Keratinocyte (primary cell): ENCODE measurements at regions not wholly inside any gene's neighbourhood (a gene's known extent, or its start where the extent isn't known, plus 50 kb on each side); places are given as distances from the start of the nearest gene placed in this dataset.

Source experiments
- DNase-seq: peaks from one replicate; pipeline ENCODE4 v3.0.0-alpha.2; 2011; ENCODE audit warnings: low read depth, missing footprints, low spot score
- FAIRE-seq: peaks from 2 replicates; lab custom pipeline; 2011; peaks lifted over from hg19 to GRCh38; lab: Jason Lieb, UNC
- H2AFZ ChIP-seq: 2 replicates; pipeline ENCODE4 v1.6.0; 2012; ENCODE audit warnings: low read length, control low read depth, inconsistent platforms; ENCODE audit not compliant: control insufficient read depth
- H3K27ac ChIP-seq: 2 replicates; pipeline ENCODE4 v1.5.1; 2011; ENCODE audit warnings: low read length; ENCODE audit not compliant: control insufficient read depth, insufficient read depth
- H3K27me3 ChIP-seq: 3 replicates; pipeline ENCODE4 v1.6.0; 2011; ENCODE audit warnings: low read length; ENCODE audit not compliant: control insufficient read depth, insufficient read depth; ENCODE audit errors: extremely low read depth
- H3K36me3 ChIP-seq, 2 experiments: 2 replicates in 1 of 2; 3 replicates in 1 of 2; pipeline ENCODE4 v1.5.1; 2011; ENCODE audit warnings: low read length in 2 of 2, mild to moderate bottlenecking in 1 of 2; ENCODE audit not compliant: control insufficient read depth in 2 of 2, insufficient read depth in 2 of 2; ENCODE audit errors: extremely low read depth in 1 of 2
- H3K4me1 ChIP-seq: 3 replicates; pipeline ENCODE4 v1.5.1; 2011; ENCODE audit warnings: low read length; ENCODE audit not compliant: control insufficient read depth, insufficient read depth; ENCODE audit errors: extremely low read depth
- H3K4me2 ChIP-seq: 3 replicates; pipeline ENCODE4 v1.6.0; 2011; ENCODE audit warnings: low read depth, low read length; ENCODE audit not compliant: control insufficient read depth, insufficient read depth; ENCODE audit errors: extremely low read depth
- H3K4me3 ChIP-seq, 3 experiments: fragments of 200-600 bp in 1 of 3; sonication (generic) in 1 of 3; 2 replicates in 2 of 3; 3 replicates in 1 of 3; pipeline ENCODE4 v1.5.1; 2011 to 2016; ENCODE audit warnings: low read length in 3 of 3, mild to moderate bottlenecking in 3 of 3, control low read depth in 2 of 3, inconsistent platforms in 1 of 3, low read depth in 1 of 3, mixed read lengths in 1 of 3, mixed run types in 1 of 3, moderate library complexity in 1 of 3; ENCODE audit not compliant: control insufficient read depth in 2 of 3, insufficient read depth in 2 of 3; ENCODE audit errors: extremely low read depth in 1 of 3
- H3K79me2 ChIP-seq: 2 replicates; pipeline ENCODE4 v1.6.0; 2012; ENCODE audit warnings: low read length; ENCODE audit not compliant: control insufficient read depth, insufficient read depth
- H3K9ac ChIP-seq: 3 replicates; pipeline ENCODE4 v1.6.0; 2011; ENCODE audit warnings: low read length; ENCODE audit not compliant: control insufficient read depth, insufficient read depth; ENCODE audit errors: extremely low read depth
- H3K9me1 ChIP-seq: 3 replicates; pipeline ENCODE4 v1.6.0; 2011; ENCODE audit warnings: low read length; ENCODE audit not compliant: control insufficient read depth, insufficient read depth; ENCODE audit errors: extremely low read depth
- H3K9me3 ChIP-seq: 2 replicates; pipeline ENCODE4 v1.5.1; 2012; ENCODE audit warnings: low read depth, low read length; ENCODE audit not compliant: control insufficient read depth
- H4K20me1 ChIP-seq: 3 replicates; pipeline ENCODE4 v1.6.0; 2011; ENCODE audit warnings: low read length; ENCODE audit not compliant: control insufficient read depth, insufficient read depth; ENCODE audit errors: extremely low read depth
- EZH2 ChIP-seq: IDR thresholded peaks from one replicate; pipeline ENCODE4 v1.6.1; 2012; ENCODE audit warnings: inconsistent platforms, mild to moderate bottlenecking, low read length, moderate library complexity
- dilution Hi-C: fragments of 300-500 bp; cut with MboI; formaldehyde crosslinking; loops from one replicate; pipeline ENCODE4 v1.7.0; 2020; ENCODE audit warnings: low sequenced_read_pairs; ENCODE audit not compliant: extremely low pct_ligation_motif_present
- TF ChIP-seq, protein P1 (sequence below), 3 experiments: IDR thresholded peaks in 1 of 3; conservative IDR thresholded peaks in 1 of 3; optimal IDR thresholded peaks in 1 of 3; 2 replicates in 2 of 3; 3 replicates in 1 of 3; pipeline versions ENCODE3 to v1.5.1; 2011; ENCODE audit warnings: low read length in 3 of 3, mild to moderate bottlenecking in 3 of 3, moderate library complexity in 2 of 3, control low read depth in 1 of 3, inconsistent platforms in 1 of 3; ENCODE audit not compliant: insufficient read depth in 2 of 3; ENCODE audit errors: extremely low read depth in 1 of 3

DNA sequence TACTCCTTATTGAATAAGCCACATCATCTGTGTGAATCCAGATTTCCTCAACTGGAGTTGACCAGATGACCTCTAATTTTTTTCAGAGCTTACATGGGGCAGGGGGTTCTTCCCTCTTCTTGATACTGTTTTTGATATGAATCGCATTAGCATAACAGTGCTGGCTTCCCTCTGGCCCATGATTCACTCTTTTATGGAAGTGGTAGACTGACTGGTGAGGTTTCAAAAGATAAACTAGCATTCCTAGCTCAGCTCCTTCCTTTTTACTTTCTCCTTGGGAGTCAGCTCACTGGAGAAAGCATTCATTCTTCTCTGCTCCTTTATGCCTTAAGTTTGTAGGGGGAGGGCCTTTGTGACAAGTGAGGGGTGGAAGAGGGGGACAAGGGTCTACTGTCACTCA is 161.0 kb upstream of the FGF13 start:
- H3K9ac ChIP-seq = no peak overlapping the region
- no peaks in the 10 kb centered on the region for H3K9me3 ChIP-seq
- H3K79me2 ChIP-seq = no peaks in the 10 kb centered on the region
- peaks cover 3% of the 10 kb centered on the region for H3K4me1 ChIP-seq
- dilution Hi-C loops = no loop called here
- TF ChIP-seq EZH2 = no peak
- TF ChIP-seq, protein P1, sequence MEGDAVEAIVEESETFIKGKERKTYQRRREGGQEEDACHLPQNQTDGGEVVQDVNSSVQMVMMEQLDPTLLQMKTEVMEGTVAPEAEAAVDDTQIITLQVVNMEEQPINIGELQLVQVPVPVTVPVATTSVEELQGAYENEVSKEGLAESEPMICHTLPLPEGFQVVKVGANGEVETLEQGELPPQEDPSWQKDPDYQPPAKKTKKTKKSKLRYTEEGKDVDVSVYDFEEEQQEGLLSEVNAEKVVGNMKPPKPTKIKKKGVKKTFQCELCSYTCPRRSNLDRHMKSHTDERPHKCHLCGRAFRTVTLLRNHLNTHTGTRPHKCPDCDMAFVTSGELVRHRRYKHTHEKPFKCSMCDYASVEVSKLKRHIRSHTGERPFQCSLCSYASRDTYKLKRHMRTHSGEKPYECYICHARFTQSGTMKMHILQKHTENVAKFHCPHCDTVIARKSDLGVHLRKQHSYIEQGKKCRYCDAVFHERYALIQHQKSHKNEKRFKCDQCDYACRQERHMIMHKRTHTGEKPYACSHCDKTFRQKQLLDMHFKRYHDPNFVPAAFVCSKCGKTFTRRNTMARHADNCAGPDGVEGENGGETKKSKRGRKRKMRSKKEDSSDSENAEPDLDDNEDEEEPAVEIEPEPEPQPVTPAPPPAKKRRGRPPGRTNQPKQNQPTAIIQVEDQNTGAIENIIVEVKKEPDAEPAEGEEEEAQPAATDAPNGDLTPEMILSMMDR (optimal IDR thresholded peaks at IDR 0.05 in 1 of 3, IDR thresholded peaks at IDR 0.05 in 1 of 3, conservative IDR thresholded peaks at IDR 0.05 in 1 of 3; ENCODE audit: extremely low read depth in 1 of 3, insufficient read depth in 2 of 3, low read length in 3 of 3) = no peak
- FAIRE-seq (no peak), DNase-seq (no peak)
- H3K9me1 ChIP-seq = no peaks in the 10 kb centered on the region
- H2AFZ ChIP-seq = no peak overlapping the region
- no peak overlapping the region for H3K4me3 ChIP-seq
- H4K20me1 ChIP-seq = no peaks in the 10 kb centered on the region
- no peaks in the 10 kb centered on the region for H3K36me3 ChIP-seq
- no peaks in the 10 kb centered on the region for H3K27me3 ChIP-seq
- no peak overlapping the region for H3K4me2 ChIP-seq
- no peak overlapping the region for H3K27ac ChIP-seq

- Histone ChIP-seq H3K36me3 (no peaks in the 10 kb centered on the region), H4K20me1 (no peaks in the 10 kb centered on the region), H3K9me3 (no peaks in the 10 kb centered on the region), H3K4me1 (no peaks in the 10 kb centered on the region), H3K4me2 (no peak overlapping the region), H3K9ac (no peak overlapping the region), H3K79me2 (no peaks in the 10 kb centered on the region), H3K9me1 (no peaks in the 10 kb centered on the region), H3K27me3 (no peaks in the 10 kb centered on the region), H3K27ac (no peak overlapping the region), H2AFZ (no peak overlapping the region), H3K4me3 (no peak overlapping the region)
- FAIRE-seq (no peak), DNase-seq (no peak)
- dilution Hi-C loops = no loop called here
- TF ChIP-seq, protein P1 (optimal IDR thresholded peaks at IDR 0.05 in 1 of 3, IDR thresholded peaks at IDR 0.05 in 1 of 3, conservative IDR thresholded peaks at IDR 0.05 in 1 of 3; ENCODE audit: extremely low read depth in 1 of 3, insufficient read depth in 2 of 3, low read length in 3 of 3) = no peak
- TF ChIP-seq EZH2 = no peak
Measured at GRCh38 chrX:138871739-138872138, 160.2 kb upstream of the FGF13 start.
